GM19452 (cell line): ENCODE measurements at regions not wholly inside any gene's neighbourhood (a gene's known extent, or its start where the extent isn't known, plus 50 kb on each side); places are given as distances from the start of the nearest gene placed in this dataset.
"Not testable (repeated sequence)": the region's sequence is repeated elsewhere in the genome, so short reads cannot be mapped to it uniquely, and the experiment has no call there.

Experiments
- ATAC-seq: cut with Tn5 transposase; IDR thresholded peaks from one replicate; pipeline ENCODE4 v1.9.1; 2021; ENCODE audit not compliant: unreplicated experiment

- ATAC-seq, result no peak
These were observed 537.4 kb downstream of the TMEM135 start for GRCh38 chr11:87575088-87575487.

DNA sequence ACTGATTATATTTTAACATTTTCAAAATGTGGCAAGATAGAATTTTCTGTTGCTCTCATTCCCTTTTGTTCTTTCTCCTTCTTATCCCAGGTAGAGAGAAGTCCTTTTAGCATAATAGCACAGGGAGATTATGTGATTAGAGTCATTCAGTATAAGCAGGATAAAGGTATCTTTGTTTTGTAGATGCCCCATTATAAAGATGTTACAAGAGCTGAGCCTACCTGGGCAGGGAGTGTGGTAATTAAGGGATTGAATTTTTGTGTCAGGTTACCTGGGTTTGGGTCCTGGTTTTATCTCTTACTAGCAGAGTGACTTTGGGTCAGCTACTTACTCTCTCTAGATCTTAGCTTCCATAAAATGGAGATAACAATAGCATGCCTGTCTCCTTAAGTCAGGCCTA, 536.5 kb downstream of the TMEM135 start:
- ATAC-seq, result no peak

DNA sequence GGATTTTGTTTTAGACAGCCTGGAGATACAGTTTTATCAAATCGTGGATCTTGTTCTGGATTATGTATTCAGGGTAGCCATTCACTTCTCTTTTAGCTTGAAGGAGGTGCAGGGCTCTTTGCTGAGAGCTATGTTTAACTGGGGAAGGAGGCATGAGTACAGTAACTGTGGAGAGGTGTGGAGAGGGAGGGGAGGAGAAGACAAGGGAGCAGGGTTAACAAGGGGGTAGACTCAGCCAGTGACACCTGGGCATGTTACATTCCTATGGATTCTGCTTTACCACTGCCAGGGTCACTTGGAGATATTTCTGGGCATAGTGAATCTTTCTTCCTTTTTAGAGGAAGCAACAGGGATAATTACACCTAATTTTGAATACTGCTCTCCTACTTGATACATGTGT, 536.0 kb downstream of the TMEM135 start:
- ATAC-seq, result no peak

- ATAC-seq, result no peak
These were observed 535.1 kb downstream of the TMEM135 start for GRCh38 chr11:87572881-87573280.

DNA sequence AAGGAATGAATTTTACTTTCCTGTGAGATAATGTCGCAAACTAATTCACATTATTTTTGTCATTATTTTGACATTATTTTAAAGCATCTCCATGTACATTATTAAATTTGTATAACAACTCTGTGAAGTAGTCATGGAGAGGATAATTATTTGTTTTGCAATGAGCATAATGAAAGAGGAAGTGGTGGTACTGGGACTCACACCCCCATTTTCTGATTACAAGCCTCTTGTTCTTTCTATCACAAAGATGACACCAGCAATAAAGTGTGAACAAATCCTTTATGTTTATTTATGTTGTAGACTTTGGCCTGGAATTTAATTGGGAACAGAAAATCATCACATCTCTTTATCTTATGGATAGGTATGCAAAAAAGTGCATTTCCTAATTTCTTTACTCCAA, 522.6 kb downstream of the TMEM135 start:
- no peak for ATAC-seq

GRCh38 chr11:87559852-87560251, 522.1 kb downstream of the TMEM135 start:
- ATAC-seq, result not testable (repeated sequence)

GRCh38 chr11:87555101-87555500, 517.4 kb downstream of the TMEM135 start:
- no peak for ATAC-seq

GRCh38 chr11:87548797-87549196, 511.1 kb downstream of the TMEM135 start:
- no peak for ATAC-seq

DNA sequence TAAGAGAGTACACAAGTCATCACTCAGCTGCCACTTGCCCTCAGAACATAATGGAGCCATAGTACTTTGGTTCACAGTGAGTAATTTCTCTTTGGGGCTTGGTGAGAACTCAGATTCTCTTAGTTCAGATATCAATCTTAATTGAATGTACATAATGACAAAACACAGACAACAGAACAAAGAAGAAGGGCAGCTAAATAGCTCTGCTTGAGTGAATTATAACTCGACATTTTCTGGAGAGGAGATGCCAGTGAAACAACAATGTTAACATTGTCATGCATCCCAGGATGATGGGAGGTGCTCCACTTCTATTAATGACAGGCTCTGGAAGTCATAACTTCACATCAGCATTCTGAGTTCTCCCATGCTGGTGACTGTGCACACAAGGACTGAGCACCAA, 508.1 kb downstream of the TMEM135 start:
- ATAC-seq, result no peak

DNA sequence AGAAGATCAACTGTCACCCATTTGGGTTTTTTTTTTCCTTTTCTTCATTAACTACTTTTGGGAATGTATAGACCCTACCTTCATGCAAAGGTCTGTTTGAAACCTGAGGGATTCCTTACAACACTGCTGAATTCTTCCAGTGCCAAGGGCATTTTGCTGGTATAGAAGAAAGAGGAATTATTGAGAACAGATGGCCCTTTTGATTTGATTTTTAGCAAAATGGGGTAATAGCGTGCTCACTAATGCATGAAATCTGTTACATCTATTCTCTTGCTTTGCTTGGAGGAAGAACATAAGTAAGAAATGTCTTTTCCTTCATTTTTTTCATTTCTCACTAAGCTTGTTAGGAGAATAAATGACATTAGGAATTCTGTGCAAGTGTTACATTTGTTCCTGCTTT, 501.9 kb downstream of the TMEM135 start:
- no peak for ATAC-seq

DNA sequence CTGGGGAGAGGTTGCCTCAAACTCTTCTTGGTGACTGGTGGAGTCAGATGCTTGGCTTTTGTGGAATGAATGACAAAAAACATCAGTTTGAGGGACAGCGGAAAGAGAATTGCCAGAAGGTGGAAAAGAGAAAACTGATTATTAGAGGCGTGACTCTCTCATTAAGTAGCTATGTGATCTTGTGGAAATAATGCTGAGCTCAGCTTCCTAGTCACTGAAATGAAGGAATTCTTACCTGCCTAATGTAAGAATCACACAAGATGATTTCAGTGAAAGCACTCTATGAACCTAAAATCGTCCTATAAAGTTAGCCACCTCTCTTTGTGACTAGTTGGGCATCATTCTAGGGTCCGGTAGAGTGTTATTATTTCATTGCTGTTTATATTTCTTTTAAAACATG, 498.8 kb downstream of the TMEM135 start:
- ATAC-seq, result no peak

- no peak for ATAC-seq
These were observed 498.3 kb downstream of the TMEM135 start for GRCh38 chr11:87536016-87536415.

GRCh38 chr11:87535513-87535912, 497.8 kb downstream of the TMEM135 start:
- no peak for ATAC-seq

- not testable (repeated sequence) for ATAC-seq
These were observed 494.1 kb downstream of the TMEM135 start for GRCh38 chr11:87531835-87532234.

DNA sequence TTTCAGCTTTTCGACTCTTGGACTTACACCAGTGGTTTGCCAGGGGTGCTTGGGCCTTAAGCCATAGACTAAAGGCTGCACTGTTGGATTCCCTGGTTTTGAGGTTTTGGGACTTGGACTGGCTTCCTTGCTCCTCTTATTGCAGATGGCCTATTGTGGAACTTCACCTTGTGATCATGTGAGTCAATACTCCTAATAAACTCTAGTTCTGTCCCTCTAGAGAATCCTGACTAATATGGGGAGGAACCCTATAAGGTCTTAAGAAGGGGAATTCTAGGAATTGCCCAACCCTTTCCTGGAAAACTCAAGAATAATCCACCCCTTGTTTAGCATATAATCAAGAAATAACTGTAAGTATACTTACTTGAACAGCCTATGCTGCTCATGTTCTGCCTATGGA, 491.8 kb downstream of the TMEM135 start:
- ATAC-seq, result no peak

DNA sequence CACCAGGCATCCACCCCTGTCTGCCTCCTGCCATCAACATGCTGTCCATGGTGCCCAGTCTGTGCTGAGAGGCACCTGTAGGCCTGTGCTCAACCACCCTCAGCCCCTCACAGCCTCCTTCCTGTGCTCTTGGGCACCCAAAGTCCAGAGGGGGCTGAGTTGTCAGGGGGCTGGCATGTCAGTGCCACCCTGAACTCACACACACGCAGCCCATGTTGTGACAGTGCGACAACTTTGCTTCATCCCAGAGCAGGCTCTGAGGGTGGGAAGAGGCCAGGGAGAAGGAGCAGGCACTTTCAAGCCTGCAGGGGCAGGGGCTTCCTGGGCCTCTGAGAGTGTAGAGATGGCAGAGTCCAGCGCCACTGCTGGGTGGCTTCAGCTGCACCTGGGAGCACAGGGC, 491.0 kb downstream of the TMEM135 start:
- no peak for ATAC-seq

GRCh38 chr11:87523276-87523675, 485.5 kb downstream of the TMEM135 start:
- ATAC-seq, result no peak

GRCh38 chr11:87518266-87518665, 480.5 kb downstream of the TMEM135 start:
- no peak for ATAC-seq

DNA sequence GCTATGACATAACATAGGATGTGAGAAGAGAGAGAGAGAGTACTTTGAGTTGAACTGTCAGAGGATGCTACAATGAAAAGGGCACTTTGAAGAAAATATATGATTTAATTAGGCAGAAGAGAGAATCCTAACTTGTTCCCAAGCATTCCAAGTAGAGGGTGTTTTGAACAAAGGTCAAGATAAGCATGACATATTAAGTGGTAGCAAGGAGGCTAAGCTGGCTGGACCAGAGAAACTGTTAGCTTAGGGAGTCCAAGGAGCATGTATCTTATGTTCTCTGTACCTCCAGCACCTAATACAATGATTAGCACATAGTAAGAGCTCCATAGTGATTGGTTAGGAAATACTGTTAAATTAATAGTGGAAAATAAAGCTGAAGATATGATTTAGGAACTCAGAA, 479.6 kb downstream of the TMEM135 start:
- no peak for ATAC-seq

DNA sequence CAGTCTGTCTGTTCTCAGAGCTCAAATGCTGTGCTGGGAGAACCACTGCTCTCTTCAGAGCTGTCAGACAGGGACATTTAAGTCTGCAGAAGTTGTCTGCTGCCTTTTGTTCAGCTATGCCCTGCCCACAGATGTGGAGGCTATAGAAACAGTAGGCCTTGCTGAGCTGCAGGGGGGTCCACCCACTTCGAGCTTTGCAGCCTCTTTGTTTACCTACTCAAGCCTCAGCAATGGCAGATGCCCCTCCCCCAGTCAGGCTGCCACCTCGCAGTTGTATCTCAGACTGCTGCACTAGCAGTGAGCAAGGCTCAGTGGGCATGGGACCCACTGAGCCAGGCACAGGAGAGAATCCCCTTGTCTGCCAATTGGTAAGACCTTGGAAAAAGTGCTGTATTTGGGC, 470.0 kb downstream of the TMEM135 start:
- ATAC-seq, result not testable (repeated sequence)

GRCh38 chr11:87506946-87507345, 469.2 kb downstream of the TMEM135 start:
- not testable (repeated sequence) for ATAC-seq

DNA sequence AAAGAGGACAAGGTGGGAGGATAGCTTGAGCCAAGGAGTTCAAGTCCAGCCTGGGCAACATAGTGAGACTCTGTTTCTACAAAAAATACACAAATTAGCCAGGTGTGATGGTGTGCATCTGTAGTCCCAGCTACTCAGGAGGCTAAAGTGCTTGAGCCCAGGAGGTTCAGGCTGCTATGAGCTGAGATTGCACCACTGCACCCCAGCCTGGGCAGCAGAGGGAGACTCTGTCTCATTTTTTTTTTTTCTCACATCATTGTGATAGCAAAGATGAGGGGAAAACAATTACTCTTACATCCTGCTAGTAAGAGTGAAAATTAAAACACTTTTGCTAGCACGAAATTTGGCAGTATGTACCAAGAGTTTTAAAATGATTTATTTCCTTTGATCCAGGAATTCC, 463.7 kb downstream of the TMEM135 start:
- ATAC-seq, result no peak

GRCh38 chr11:87494936-87495335, 457.2 kb downstream of the TMEM135 start:
- ATAC-seq, result not testable (repeated sequence)

- not testable (repeated sequence) for ATAC-seq
These were observed 456.3 kb downstream of the TMEM135 start for GRCh38 chr11:87494026-87494425.
